Type B pancreatic cell (in vitro differentiated cells): ENCODE measurements at regions not wholly inside any gene's neighbourhood (a gene's known extent, or its start where the extent isn't known, plus 50 kb on each side); places are given as distances from the start of the nearest gene placed in this dataset.

Experiments
- DNase-seq: peaks from one replicate; pipeline ENCODE4 v3.0.0; 2021; ENCODE audit warnings: mixed read lengths; ENCODE audit not compliant: unreplicated experiment; ENCODE audit errors: extremely low spot score
- H3K27ac Mint-ChIP-seq: 2 replicates; pipeline ENCODE4 v1.8.0; 2021; ENCODE audit warnings: mild to moderate bottlenecking, mixed read lengths
- H3K27me3 Mint-ChIP-seq: 2 replicates; pipeline ENCODE4 v1.8.0; 2021; ENCODE audit warnings: mixed read lengths
- H3K36me3 Mint-ChIP-seq: 2 replicates; pipeline ENCODE4 v1.8.0; 2021; ENCODE audit warnings: mixed read lengths
- H3K4me1 Mint-ChIP-seq: one replicate; pipeline ENCODE4 v1.8.0; 2021; ENCODE audit warnings: mixed read lengths; ENCODE audit not compliant: unreplicated experiment
- H3K4me3 Mint-ChIP-seq: 2 replicates; pipeline ENCODE4 v1.8.0; 2021; ENCODE audit warnings: mild to moderate bottlenecking, mixed read lengths
- H3K9me3 Mint-ChIP-seq: 2 replicates; pipeline ENCODE4 v1.8.0; 2021; ENCODE audit warnings: mixed read lengths
- CTCF ChIP-seq: fragments of 200-600 bp; sonication (generic); conservative IDR thresholded peaks from 2 replicates; pipeline ENCODE4 v1.5.0; 2021; ENCODE audit warnings: antibody characterized with exemption, mild to moderate bottlenecking

GRCh38 chr5:91849069-91849468, 466.0 kb upstream of the ARRDC3 start:
- Mint-ChIP-seq H3K27ac (no peak overlapping the region), H3K4me3 (no peak overlapping the region), H3K27me3 (no peaks in the 10 kb centered on the region), H3K9me3 (no peaks in the 10 kb centered on the region), H3K36me3 (no peaks in the 10 kb centered on the region), H3K4me1 (no peaks in the 10 kb centered on the region)
- TF ChIP-seq CTCF, result no peak
- DNase-seq, result no peak

DNA sequence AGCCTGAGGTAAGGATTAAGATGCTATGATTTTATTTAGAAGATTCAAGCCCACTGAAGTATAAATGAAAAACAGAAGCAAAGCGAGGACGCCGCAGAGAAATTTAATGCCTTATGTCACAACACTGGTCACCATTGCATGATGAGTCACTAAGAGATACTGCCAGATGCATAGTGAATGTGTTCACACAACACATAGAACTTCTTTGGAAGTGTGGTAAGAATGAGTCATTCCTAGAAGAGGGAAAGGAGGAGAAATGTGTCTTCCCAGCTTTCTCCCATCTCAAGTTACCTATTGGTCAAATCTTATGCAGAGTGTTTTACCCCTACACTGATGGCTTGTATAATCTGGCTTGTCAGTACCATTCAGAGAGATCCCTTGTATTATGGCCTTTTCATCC, 465.3 kb upstream of the ARRDC3 start:
- no peaks in the 10 kb centered on the region for H3K9me3 Mint-ChIP-seq
- no peaks in the 10 kb centered on the region for H3K36me3 Mint-ChIP-seq
- no peak for TF ChIP-seq CTCF
- H3K27me3 Mint-ChIP-seq, result no peaks in the 10 kb centered on the region
- no peak for DNase-seq
- H3K4me1 Mint-ChIP-seq, result no peaks in the 10 kb centered on the region
- H3K27ac Mint-ChIP-seq, result no peak overlapping the region
- no peak overlapping the region for H3K4me3 Mint-ChIP-seq

GRCh38 chr5:91841423-91841822, 458.3 kb upstream of the ARRDC3 start:
- no peak overlapping the region for H3K27ac Mint-ChIP-seq
- H3K4me3 Mint-ChIP-seq, result no peak overlapping the region
- DNase-seq, result no peak
- H3K27me3 Mint-ChIP-seq, result no peaks in the 10 kb centered on the region
- no peaks in the 10 kb centered on the region for H3K9me3 Mint-ChIP-seq
- H3K36me3 Mint-ChIP-seq, result no peaks in the 10 kb centered on the region
- no peaks in the 10 kb centered on the region for H3K4me1 Mint-ChIP-seq
- TF ChIP-seq CTCF, result no peak

GRCh38 chr5:91840412-91840811, 457.3 kb upstream of the ARRDC3 start:
- no peaks in the 10 kb centered on the region for H3K9me3 Mint-ChIP-seq
- TF ChIP-seq CTCF, result no peak
- no peaks in the 10 kb centered on the region for H3K27me3 Mint-ChIP-seq
- H3K36me3 Mint-ChIP-seq, result no peaks in the 10 kb centered on the region
- H3K4me3 Mint-ChIP-seq, result no peak overlapping the region
- no peak overlapping the region for H3K27ac Mint-ChIP-seq
- DNase-seq, result no peak
- H3K4me1 Mint-ChIP-seq, result no peaks in the 10 kb centered on the region

GRCh38 chr5:91839721-91840120, 456.6 kb upstream of the ARRDC3 start:
- Mint-ChIP-seq H3K27me3 (no peaks in the 10 kb centered on the region), H3K27ac (no peak overlapping the region), H3K4me3 (no peak overlapping the region), H3K36me3 (no peaks in the 10 kb centered on the region), H3K9me3 (no peaks in the 10 kb centered on the region), H3K4me1 (no peaks in the 10 kb centered on the region)
- no peak for TF ChIP-seq CTCF
- no peak for DNase-seq

DNA sequence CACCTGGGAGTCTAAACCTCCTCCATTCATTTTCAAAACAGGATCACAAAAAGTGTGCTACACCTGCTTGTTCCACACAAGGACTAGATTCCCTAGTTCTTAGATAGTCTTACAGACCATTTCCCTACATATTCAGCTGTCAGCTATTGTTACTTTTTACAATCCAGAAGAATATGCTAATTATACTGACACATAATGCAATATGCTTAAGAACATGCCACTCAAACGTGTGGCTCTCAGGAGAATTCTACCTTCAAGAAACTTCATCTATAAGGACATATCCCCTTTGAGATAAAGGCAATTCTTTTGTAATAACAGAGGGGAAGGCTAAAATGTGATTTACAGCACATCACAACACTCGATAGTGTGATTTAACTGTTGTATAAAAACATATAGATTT, 456.1 kb upstream of the ARRDC3 start:
- no peak for DNase-seq
- no peak for TF ChIP-seq CTCF
- Mint-ChIP-seq H3K9me3 (no peaks in the 10 kb centered on the region), H3K4me1 (no peaks in the 10 kb centered on the region), H3K4me3 (no peak overlapping the region), H3K27me3 (no peaks in the 10 kb centered on the region), H3K36me3 (no peaks in the 10 kb centered on the region), H3K27ac (no peak overlapping the region)
